Chondrocyte (in vitro differentiated cells): ENCODE measurements at regions not wholly inside any gene's neighbourhood (a gene's known extent, or its start where the extent isn't known, plus 50 kb on each side); places are given as distances from the start of the nearest gene placed in this dataset.

Source experiments
- DNase-seq: peaks from one replicate; pipeline ENCODE4 v3.0.0; 2021; ENCODE audit warnings: mixed read lengths, low spot score
- H3K27ac Mint-ChIP-seq: one replicate; pipeline ENCODE4 v1.8.0; 2021; ENCODE audit warnings: mild to moderate bottlenecking, moderate library complexity, mixed read lengths; ENCODE audit not compliant: unreplicated experiment
- H3K27me3 Mint-ChIP-seq: 2 replicates; pipeline ENCODE4 v1.8.0; 2021; ENCODE audit warnings: low read depth, mixed read lengths
- H3K36me3 Mint-ChIP-seq: 2 replicates; pipeline ENCODE4 v1.8.0; 2021; ENCODE audit warnings: low read depth, mixed read lengths
- H3K4me1 Mint-ChIP-seq: 2 replicates; pipeline ENCODE4 v1.8.0; 2021; ENCODE audit warnings: low read depth, mild to moderate bottlenecking, mixed read lengths
- H3K4me3 Mint-ChIP-seq: one replicate; pipeline ENCODE4 v1.8.0; 2021; ENCODE audit warnings: mild to moderate bottlenecking, moderate library complexity, mixed read lengths; ENCODE audit not compliant: unreplicated experiment
- H3K9me3 Mint-ChIP-seq: 2 replicates; pipeline ENCODE4 v1.8.0; 2021; ENCODE audit warnings: low read depth, mixed read lengths
- CTCF ChIP-seq: fragments of 200-600 bp; sonication (generic); IDR thresholded peaks from 2 replicates; pipeline ENCODE4 v1.5.0; 2021; ENCODE audit warnings: antibody characterized with exemption, mild to moderate bottlenecking, moderate library complexity

DNA sequence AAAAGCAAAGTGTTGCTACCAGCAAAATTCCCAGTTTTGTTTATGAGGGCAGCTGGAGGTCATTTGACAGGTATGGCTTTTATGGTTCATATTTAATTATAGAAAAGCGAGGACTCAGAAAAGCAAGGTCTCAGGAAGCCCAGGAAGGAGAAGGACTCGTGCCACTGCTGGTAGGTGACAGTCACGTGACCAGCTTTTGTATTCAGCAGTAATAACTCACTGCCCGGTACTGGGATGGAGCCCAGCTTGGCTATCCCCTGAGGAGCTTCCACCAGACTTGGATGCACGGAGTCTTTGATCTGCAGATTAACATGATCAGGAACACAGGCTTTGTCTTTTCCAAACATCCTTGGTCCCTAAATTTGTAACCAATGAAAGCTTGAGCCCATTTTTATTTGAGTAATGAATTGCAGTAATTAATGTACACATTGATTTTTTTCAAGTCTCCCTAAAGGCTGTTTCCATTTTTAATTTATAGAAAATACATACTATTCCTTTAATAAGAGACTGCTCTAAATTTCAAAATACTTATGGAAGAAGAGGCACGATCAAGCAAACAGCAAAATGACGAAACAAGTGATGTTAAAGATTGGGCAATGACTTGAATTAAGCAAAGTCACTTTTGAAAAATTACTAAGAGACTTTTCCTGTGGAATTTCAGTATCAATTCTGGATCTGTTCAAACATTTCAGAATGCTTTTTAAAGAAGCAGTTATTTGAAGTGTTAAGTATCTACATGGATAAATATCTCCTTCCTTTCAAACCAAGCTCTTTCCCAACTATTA, 251.7 kb upstream of the HNRNPA3 start:
- H3K27ac Mint-ChIP-seq: no peak overlapping the region
- no peaks in the 10 kb centered on the region for H3K4me1 Mint-ChIP-seq
- DNase-seq: no peak
- no peak overlapping the region for H3K4me3 Mint-ChIP-seq
- no peak for TF ChIP-seq CTCF
- H3K9me3 Mint-ChIP-seq: no peaks in the 10 kb centered on the region
- no peaks in the 10 kb centered on the region for H3K36me3 Mint-ChIP-seq
- H3K27me3 Mint-ChIP-seq: peaks cover 29% of the 10 kb centered on the region

GRCh38 chr2:176961775-176962619, 250.6 kb upstream of the HNRNPA3 start:
- Mint-ChIP-seq H3K27me3 (peaks cover 32% of the 10 kb centered on the region), H3K9me3 (no peaks in the 10 kb centered on the region), H3K36me3 (no peaks in the 10 kb centered on the region), H3K27ac (no peak overlapping the region), H3K4me3 (no peak overlapping the region), H3K4me1 (no peaks in the 10 kb centered on the region)
- no peak for DNase-seq
- TF ChIP-seq CTCF: no peak

DNA sequence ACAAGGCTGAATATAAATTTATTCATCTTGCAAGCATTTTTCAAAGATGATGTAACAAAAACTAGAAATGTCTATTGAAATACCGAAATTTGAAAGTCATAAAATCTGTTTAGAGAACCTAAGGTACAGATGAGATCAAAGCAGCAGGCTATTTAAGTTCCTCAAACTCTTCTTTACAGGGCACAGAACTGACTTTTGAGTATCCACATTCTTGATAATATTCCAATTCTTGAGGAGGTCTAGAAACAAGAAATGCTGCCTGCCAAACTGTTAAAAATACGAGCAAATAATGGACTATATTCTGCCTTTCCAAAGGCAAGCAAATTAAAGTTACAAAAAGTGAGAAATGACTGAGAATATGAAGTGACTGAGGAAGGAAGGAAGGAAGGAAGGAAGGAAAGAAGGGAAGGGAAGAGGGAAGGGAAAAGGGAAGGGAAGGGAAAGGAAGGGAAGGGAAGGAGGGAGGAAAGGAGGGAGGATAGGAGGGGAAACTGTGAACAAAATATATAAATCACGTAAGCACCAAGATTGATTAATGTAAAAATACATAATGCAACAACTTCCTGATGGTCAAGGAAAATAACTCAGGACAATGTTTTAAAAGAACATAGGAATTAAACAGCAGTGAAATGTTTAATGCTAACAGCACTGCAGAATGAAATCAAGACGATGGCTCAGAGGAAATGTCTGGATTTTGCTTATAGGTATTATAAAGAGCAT, 248.9 kb upstream of the HNRNPA3 start:
- H3K27ac Mint-ChIP-seq: no peak overlapping the region
- no peaks in the 10 kb centered on the region for H3K9me3 Mint-ChIP-seq
- no peak for DNase-seq
- no peak overlapping the region for H3K4me3 Mint-ChIP-seq
- no peaks in the 10 kb centered on the region for H3K36me3 Mint-ChIP-seq
- H3K4me1 Mint-ChIP-seq: no peaks in the 10 kb centered on the region
- peaks cover 32% of the 10 kb centered on the region for H3K27me3 Mint-ChIP-seq
- TF ChIP-seq CTCF: no peak

DNA sequence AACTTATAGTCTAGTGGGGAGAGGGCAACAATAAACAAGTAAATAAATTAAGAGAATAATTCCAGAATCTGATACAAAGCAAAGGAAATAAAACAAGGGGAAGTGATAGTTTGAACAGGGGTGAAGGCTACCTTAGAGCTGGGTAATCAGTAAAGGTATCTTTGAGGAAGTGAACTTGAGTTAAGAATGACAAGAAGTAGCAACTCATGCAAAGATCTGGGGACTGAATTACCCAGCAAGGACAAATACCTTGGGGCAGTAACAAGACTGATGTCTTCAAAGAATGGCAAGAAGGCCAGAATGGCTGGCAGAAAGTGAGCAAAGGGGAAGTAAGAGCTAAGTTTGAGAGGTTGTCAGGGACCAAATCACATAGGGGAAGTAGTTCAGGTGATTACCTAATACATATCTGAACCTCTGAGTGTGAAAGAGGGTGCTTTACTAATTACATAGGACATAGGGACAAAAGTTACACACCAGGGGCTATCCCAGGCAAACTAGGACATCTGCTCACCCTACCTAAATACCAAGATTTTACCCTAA, 244.6 kb upstream of the HNRNPA3 start:
- TF ChIP-seq CTCF: no peak
- Mint-ChIP-seq H3K4me1 (no peaks in the 10 kb centered on the region), H3K27me3 (peaks cover 29% of the 10 kb centered on the region), H3K9me3 (no peaks in the 10 kb centered on the region), H3K27ac (no peak overlapping the region), H3K4me3 (no peak overlapping the region), H3K36me3 (no peaks in the 10 kb centered on the region)
- DNase-seq: no peak
